Thyroid gland (tissue), 4 donors: ENCODE measurements at regions not wholly inside any gene's neighbourhood (a gene's known extent, or its start where the extent isn't known, plus 50 kb on each side); places are given as distances from the start of the nearest gene placed in this dataset.
A peak's percentile ranks its signal among the peaks of the same experiment; 100 is the strongest.

Source experiments
- DNase-seq, 2 donors: peaks; one replicate each; pipeline ENCODE4 v3.0.0-alpha.2; 2019
- H3K27ac ChIP-seq, 3 donors: fragments of 200-600 bp; sonication (generic); 1 replicate in 2 of 3; 2 replicates in 1 of 3; pipeline ENCODE4 v1.5.1; 2016 to 2019; ENCODE audit warnings: mild to moderate bottlenecking in 1 of 3, moderate library complexity in 1 of 3
- H3K27me3 ChIP-seq: fragments of 200-600 bp; sonication (generic); one replicate; pipeline ENCODE4 v1.5.1; 2019
- H3K36me3 ChIP-seq, 2 donors: fragments of 200-600 bp; sonication (generic); one replicate each; pipeline ENCODE4 v1.5.1; 2016 to 2019
- H3K4me1 ChIP-seq, 2 donors: fragments of 200-600 bp; sonication (generic); one replicate each; pipeline ENCODE4 v1.5.1; 2017 to 2019
- H3K4me3 ChIP-seq, 3 donors: fragments of 200-600 bp; sonication (generic); replicated peaks in 1 of 3; 1 replicate in 2 of 3; 2 replicates in 1 of 3; pipeline ENCODE4 v1.5.1; 2016; ENCODE audit warnings: mild to moderate bottlenecking in 1 of 3
- H3K9me3 ChIP-seq: fragments of 200-600 bp; sonication (generic); one replicate; pipeline ENCODE4 v1.5.1; 2017
- POLR2A ChIP-seq, 2 donors: fragments of 450-650 bp; IDR thresholded peaks; one replicate each; pipeline ENCODE4 v1.6.1; 2017; ENCODE audit warnings: antibody characterized with exemption in 2 of 2, mild to moderate bottlenecking in 2 of 2, moderate library complexity in 1 of 2
- WGBS, 2 donors: methylation state at CpG; one replicate each; pipeline ENCODE4 v1.1.5; 2017; 5-methylcytosine and 5-hydroxymethylcytosine counted together
- intact Hi-C: fragments of 100-400 bp; cut with DNase I; formaldehyde crosslinking; loops from one replicate; pipeline ENCODE4 v1.15.1; 2023
- TF ChIP-seq, protein P1 (sequence below), 6 experiments: fragments of 200-600 bp in 3 of 6; fragments of 450-650 bp in 3 of 6; sonication (generic) in 3 of 6; IDR thresholded peaks; one replicate each; pipeline ENCODE4 v1.5.1; 2016 to 2019; ENCODE audit warnings: antibody characterized with exemption in 6 of 6, mild to moderate bottlenecking in 2 of 6, inconsistent platforms in 1 of 6, moderate library complexity in 1 of 6

- no peaks in the 10 kb centered on the region for H3K27me3 ChIP-seq
- H3K4me1 ChIP-seq, result no peaks in the 10 kb centered on the region
- no peaks in the 10 kb centered on the region for H3K9me3 ChIP-seq
- H3K4me3 ChIP-seq, result no peak overlapping the region
- 95 to 99% methylated on average over 13 of the region's 13 CpGs for WGBS, 2 donors
- intact Hi-C loops, result no loop called here
- DNase-seq, result no peak
- TF ChIP-seq, protein P1, sequence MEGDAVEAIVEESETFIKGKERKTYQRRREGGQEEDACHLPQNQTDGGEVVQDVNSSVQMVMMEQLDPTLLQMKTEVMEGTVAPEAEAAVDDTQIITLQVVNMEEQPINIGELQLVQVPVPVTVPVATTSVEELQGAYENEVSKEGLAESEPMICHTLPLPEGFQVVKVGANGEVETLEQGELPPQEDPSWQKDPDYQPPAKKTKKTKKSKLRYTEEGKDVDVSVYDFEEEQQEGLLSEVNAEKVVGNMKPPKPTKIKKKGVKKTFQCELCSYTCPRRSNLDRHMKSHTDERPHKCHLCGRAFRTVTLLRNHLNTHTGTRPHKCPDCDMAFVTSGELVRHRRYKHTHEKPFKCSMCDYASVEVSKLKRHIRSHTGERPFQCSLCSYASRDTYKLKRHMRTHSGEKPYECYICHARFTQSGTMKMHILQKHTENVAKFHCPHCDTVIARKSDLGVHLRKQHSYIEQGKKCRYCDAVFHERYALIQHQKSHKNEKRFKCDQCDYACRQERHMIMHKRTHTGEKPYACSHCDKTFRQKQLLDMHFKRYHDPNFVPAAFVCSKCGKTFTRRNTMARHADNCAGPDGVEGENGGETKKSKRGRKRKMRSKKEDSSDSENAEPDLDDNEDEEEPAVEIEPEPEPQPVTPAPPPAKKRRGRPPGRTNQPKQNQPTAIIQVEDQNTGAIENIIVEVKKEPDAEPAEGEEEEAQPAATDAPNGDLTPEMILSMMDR (IDR thresholded peaks at IDR 0.05), result no peak
- no peak for TF ChIP-seq POLR2A (IDR thresholded peaks at IDR 0.05)
- H3K27ac ChIP-seq, result no peak overlapping the region
- H3K36me3 ChIP-seq, result no peaks in the 10 kb centered on the region
These were observed 631.8 kb downstream of the CETN3 start for GRCh38 chr5:89777758-89778157.

DNA sequence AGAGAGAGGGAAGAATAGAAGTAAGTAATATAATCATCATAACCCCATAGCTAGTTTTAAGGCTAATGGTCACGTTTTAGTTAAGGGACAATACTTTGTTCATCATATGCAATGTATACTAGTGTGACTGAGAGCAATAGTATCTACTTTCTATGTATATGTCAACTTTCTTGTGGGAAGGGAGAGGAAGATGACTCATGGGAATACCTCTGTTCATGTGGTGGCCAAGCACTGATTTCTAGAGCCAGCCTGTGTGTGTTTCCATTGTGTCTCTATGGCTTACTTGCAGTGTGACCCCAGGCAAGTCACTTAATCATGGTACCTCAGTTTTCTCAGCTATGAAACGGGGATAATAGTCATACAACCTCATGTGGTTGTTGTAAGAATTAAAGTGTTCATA, 639.6 kb downstream of the CETN3 start:
- H3K36me3 ChIP-seq, result no peaks in the 10 kb centered on the region
- no peak for TF ChIP-seq POLR2A (IDR thresholded peaks at IDR 0.05)
- TF ChIP-seq, protein P1 (IDR thresholded peaks at IDR 0.05), result no peak
- no peaks in the 10 kb centered on the region for H3K4me1 ChIP-seq
- no peaks in the 10 kb centered on the region for H3K9me3 ChIP-seq
- no peak overlapping the region for H3K4me3 ChIP-seq
- no peaks in the 10 kb centered on the region for H3K27me3 ChIP-seq
- intact Hi-C loops, result no loop called here
- DNase-seq, result no peak
- WGBS, 2 donors, result 78 to 84% methylated on average over 2 of the region's 2 CpGs
- no peak overlapping the region for H3K27ac ChIP-seq

DNA sequence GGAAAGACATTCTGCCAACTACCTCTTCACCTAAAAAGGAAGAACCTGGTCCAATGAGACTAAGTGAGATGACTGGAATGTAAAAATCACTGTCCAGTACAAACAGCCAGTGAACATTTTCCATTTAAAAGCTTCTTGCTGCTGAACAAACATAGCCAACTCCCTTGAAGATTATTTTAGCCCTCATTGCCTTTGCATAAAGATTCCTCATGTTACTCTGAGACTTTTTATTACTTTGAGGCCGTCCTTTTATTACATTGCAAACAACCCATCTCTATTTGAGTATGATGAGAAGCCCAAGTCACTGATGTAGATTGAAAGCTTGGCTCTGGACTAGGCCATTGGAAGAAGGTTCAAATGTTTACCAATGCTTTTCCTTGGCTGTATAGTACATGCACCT, 649.8 kb downstream of the CETN3 start:
- H3K9me3 ChIP-seq, result no peaks in the 10 kb centered on the region
- no peak overlapping the region for H3K4me3 ChIP-seq
- H3K27me3 ChIP-seq, result no peaks in the 10 kb centered on the region
- peak overlapping the region in 2 of 3 donors; percentile 34 to 62 for H3K27ac ChIP-seq
- TF ChIP-seq, protein P1 (IDR thresholded peaks at IDR 0.05), result no peak
- TF ChIP-seq POLR2A (IDR thresholded peaks at IDR 0.05), result no peak
- intact Hi-C loops, result no loop called here
- H3K36me3 ChIP-seq, result no peaks in the 10 kb centered on the region
- 76% methylated on average over 1 of the region's 1 CpG for WGBS, 2 donors
- peaks cover 0 to 3% of the 10 kb centered on the region in 2 donors for H3K4me1 ChIP-seq
- DNase-seq, result no peak

GRCh38 chr5:89758146-89758545, 651.4 kb downstream of the CETN3 start:
- Histone ChIP-seq H3K36me3 (no peaks in the 10 kb centered on the region), H3K9me3 (no peaks in the 10 kb centered on the region), H3K27me3 (no peaks in the 10 kb centered on the region), H3K27ac (no peak overlapping the region), H3K4me1 (peaks cover 0 to 3% of the 10 kb centered on the region in 2 donors), H3K4me3 (no peak overlapping the region)
- no peak for DNase-seq
- intact Hi-C loops, result no loop called here
- TF ChIP-seq, protein P1 (IDR thresholded peaks at IDR 0.05), result no peak
- no peak for TF ChIP-seq POLR2A (IDR thresholded peaks at IDR 0.05)

DNA sequence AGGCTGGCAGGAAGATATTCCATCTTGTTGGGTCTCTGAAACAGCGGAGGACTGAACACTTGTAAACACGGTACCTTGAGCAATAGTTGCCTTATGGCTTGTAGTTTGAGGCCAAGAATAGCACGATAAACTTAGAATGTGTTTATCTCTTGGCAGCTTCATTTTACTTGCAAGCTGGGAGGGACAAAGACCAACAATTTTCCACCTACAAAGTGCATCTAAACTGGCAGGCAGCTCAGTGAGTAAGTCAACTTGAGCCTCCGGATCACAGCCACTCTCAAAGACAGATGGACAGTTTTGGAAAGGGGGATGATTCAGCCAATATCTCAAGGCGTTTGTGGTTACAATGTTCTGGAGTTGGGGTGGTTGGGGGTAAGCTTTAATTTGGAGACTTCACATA, 652.6 kb downstream of the CETN3 start:
- no peak overlapping the region for H3K27ac ChIP-seq
- WGBS, 2 donors, result 82 to 88% methylated on average over 5 of the region's 5 CpGs
- no peaks in the 10 kb centered on the region for H3K9me3 ChIP-seq
- no peak for DNase-seq
- H3K27me3 ChIP-seq, result no peaks in the 10 kb centered on the region
- H3K4me1 ChIP-seq, result peaks cover 0 to 3% of the 10 kb centered on the region in 2 donors
- no peaks in the 10 kb centered on the region for H3K36me3 ChIP-seq
- H3K4me3 ChIP-seq, result no peak overlapping the region
- intact Hi-C loops, result no loop called here
- TF ChIP-seq POLR2A (IDR thresholded peaks at IDR 0.05), result no peak
- TF ChIP-seq, protein P1 (IDR thresholded peaks at IDR 0.05), result no peak
